Hepatocyte (in vitro differentiated cells): ENCODE measurements at regions not wholly inside any gene's neighbourhood (a gene's known extent, or its start where the extent isn't known, plus 50 kb on each side); places are given as distances from the start of the nearest gene placed in this dataset.

ENCODE experiments used
- EZH2phosphoT487 ChIP-seq: fragments of 200-600 bp; sonication (generic); IDR thresholded peaks from one replicate; pipeline ENCODE4 v1.6.1; 2018; ENCODE audit warnings: antibody characterized with exemption, mild to moderate bottlenecking, low read depth, moderate library complexity; ENCODE audit not compliant: unreplicated experiment, severe bottlenecking
- TF ChIP-seq, protein P1 (sequence below): fragments of 200-600 bp; sonication (generic); IDR thresholded peaks from 2 replicates; pipeline ENCODE4 v1.5.1; 2016; ENCODE audit warnings: antibody characterized with exemption, mild to moderate bottlenecking; ENCODE audit not compliant: poor library complexity

GRCh38 chr12:46111715-46112114 lies 121.3 kb upstream of the SCAF11 start:
- TF ChIP-seq, protein P1, sequence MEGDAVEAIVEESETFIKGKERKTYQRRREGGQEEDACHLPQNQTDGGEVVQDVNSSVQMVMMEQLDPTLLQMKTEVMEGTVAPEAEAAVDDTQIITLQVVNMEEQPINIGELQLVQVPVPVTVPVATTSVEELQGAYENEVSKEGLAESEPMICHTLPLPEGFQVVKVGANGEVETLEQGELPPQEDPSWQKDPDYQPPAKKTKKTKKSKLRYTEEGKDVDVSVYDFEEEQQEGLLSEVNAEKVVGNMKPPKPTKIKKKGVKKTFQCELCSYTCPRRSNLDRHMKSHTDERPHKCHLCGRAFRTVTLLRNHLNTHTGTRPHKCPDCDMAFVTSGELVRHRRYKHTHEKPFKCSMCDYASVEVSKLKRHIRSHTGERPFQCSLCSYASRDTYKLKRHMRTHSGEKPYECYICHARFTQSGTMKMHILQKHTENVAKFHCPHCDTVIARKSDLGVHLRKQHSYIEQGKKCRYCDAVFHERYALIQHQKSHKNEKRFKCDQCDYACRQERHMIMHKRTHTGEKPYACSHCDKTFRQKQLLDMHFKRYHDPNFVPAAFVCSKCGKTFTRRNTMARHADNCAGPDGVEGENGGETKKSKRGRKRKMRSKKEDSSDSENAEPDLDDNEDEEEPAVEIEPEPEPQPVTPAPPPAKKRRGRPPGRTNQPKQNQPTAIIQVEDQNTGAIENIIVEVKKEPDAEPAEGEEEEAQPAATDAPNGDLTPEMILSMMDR: no peak
- TF ChIP-seq EZH2phosphoT487: no peak
